ENCODE measurements at regions not wholly inside any gene's neighbourhood (a gene's known extent, or its start where the extent isn't known, plus 50 kb on each side); places are given as distances from the start of the nearest gene placed in this dataset.

GRCh38 chr2:39608686-39609441 is 56.9 kb upstream of the TMEM178A start:
- H3K9me3 Mint-ChIP-seq, result no peaks in the 10 kb centered on the region
- H3K36me3 Mint-ChIP-seq (ENCODE audit: low read depth), result no peaks in the 10 kb centered on the region
- peaks cover 3% of the 10 kb centered on the region for H3K27me3 Mint-ChIP-seq (ENCODE audit: low read depth, poor library complexity)
- H3K27ac Mint-ChIP-seq, result peak overlapping the region; percentile 37
- peaks cover 23% of the 10 kb centered on the region for H3K4me1 Mint-ChIP-seq
- TF ChIP-seq CTCF (IDR thresholded peaks at IDR 0.05), result no peak
- H3K4me3 Mint-ChIP-seq, result no peak overlapping the region
- DNase-seq, result no peak

DNA sequence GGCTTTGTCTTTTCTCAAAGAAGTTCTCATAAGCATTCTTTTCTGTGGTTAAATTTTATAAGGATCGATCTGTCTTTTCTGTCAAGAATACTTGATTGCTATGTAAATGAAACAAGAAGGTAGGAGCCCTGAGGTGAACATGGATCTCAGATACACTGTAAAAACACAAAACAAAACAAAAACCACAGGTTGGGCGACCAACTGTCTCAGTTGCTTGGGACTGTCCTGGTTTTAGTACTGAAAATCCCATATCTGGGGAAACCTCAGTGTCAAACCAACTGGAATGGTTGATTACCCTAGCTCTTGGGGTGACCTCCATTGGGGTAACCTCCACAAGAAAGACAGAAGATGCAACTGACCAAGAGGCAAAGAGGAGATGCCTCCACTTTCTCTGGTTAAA is 55.8 kb upstream of the TMEM178A start:
- Mint-ChIP-seq H3K9me3 (no peaks in the 10 kb centered on the region), H3K27me3 (ENCODE audit: low read depth, poor library complexity) (peaks cover 3% of the 10 kb centered on the region), H3K4me1 (peaks cover 23% of the 10 kb centered on the region), H3K36me3 (ENCODE audit: low read depth) (no peaks in the 10 kb centered on the region), H3K4me3 (no peak overlapping the region), H3K27ac (no peak overlapping the region)
- no peak for TF ChIP-seq CTCF (IDR thresholded peaks at IDR 0.05)
- DNase-seq, result no peak

- no peak overlapping the region for H3K27ac Mint-ChIP-seq
- H3K9me3 Mint-ChIP-seq, result no peaks in the 10 kb centered on the region
- no peak for TF ChIP-seq CTCF (IDR thresholded peaks at IDR 0.05)
- H3K27me3 Mint-ChIP-seq (ENCODE audit: low read depth, poor library complexity), result peaks cover 13% of the 10 kb centered on the region
- H3K4me3 Mint-ChIP-seq, result no peak overlapping the region
- no peaks in the 10 kb centered on the region for H3K4me1 Mint-ChIP-seq
- DNase-seq, result no peak
- H3K36me3 Mint-ChIP-seq (ENCODE audit: low read depth), result no peaks in the 10 kb centered on the region
These were observed 50.0 kb upstream of the TMEM178A start for GRCh38 chr2:39615675-39616074.

Measured in nephron progenitor cell (in vitro differentiated cells).